Activated CD4-positive, alpha-beta T cell treated with anti-CD3 and anti-CD28 coated beads, Interleukin-10, Interleukin-2, amounts not matched to agents 100 ng/mL and 50 ng/mL, durations not matched to agents 16 hours and 8 hours (primary cell): ENCODE measurements at regions not wholly inside any gene's neighbourhood (a gene's known extent, or its start where the extent isn't known, plus 50 kb on each side); places are given as distances from the start of the nearest gene placed in this dataset.

Experiments
- DNase-seq: peaks from one replicate; pipeline ENCODE4 v3.0.0-alpha.2; 2020

- DNase-seq, result no peak
These were observed 72.4 kb upstream of the TAC1 start for GRCh38 chr7:97659363-97660045.

- no peak for DNase-seq
These were observed 64.5 kb upstream of the TAC1 start for GRCh38 chr7:97667359-97667758.

GRCh38 chr7:97671571-97671970 is 60.3 kb upstream of the TAC1 start:
- no peak for DNase-seq

- DNase-seq, result no peak
These were observed 51.3 kb upstream of the TAC1 start for GRCh38 chr7:97680622-97681021.
